GM23248 (cell line): ENCODE measurements at regions not wholly inside any gene's neighbourhood (a gene's known extent, or its start where the extent isn't known, plus 50 kb on each side); places are given as distances from the start of the nearest gene placed in this dataset.

ENCODE experiments used
- EZH2 ChIP-seq: fragments of 200-600 bp; sonication (generic); IDR thresholded peaks from 2 replicates; pipeline ENCODE4 v1.6.1; 2018; ENCODE audit warnings: antibody characterized with exemption, mild to moderate bottlenecking; ENCODE audit not compliant: insufficient read depth, poor library complexity, severe bottlenecking
- EZH2phosphoT487 ChIP-seq: fragments of 200-600 bp; sonication (generic); IDR thresholded peaks from 2 replicates; pipeline ENCODE4 v1.6.1; 2018; ENCODE audit warnings: antibody characterized with exemption, moderate library complexity, mild to moderate bottlenecking, low read depth; ENCODE audit not compliant: insufficient read depth

DNA sequence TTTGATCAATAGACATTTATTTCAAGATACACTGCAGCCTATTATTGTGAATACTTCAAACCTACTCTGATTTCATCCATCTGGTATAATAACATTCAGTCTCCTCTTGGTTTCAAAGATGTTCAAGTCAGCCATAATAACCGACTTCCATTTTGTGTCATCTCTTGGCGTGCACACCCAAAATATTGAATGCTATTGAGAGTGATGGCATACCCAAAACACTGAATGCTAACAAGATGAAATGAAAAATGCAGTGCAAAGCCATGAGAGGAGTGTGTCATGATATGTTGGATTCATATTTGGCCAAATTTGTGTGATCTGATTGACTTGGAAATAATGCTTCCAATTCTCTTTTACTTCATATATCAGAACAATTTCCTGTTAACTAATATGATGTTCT lies 181.2 kb upstream of the PCDH17 start:
- TF ChIP-seq EZH2 (no peak), EZH2phosphoT487 (no peak)
